ENCODE measurements at regions not wholly inside any gene's neighbourhood (a gene's known extent, or its start where the extent isn't known, plus 50 kb on each side); places are given as distances from the start of the nearest gene placed in this dataset.
A peak's percentile ranks its signal among the peaks of the same experiment; 100 is the strongest.

DNA sequence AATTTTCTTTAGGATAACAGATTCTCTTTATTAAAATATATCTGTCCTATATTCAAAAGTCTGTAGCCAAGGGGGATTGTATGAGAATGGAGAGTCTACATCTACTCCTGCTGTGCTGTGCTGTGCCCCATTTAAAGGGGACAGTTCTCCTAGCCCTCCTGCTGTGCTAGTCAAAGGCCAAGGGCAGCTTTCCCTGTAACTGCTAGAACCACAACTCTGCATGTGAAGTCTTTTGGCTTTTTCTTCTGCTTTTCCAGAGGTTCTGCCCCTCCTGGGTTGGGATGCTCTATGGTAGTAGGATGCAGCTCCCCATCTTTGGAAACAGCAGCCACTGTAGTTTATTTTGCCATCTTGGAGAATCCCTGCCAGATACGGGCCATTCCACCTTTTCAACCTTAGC, 197.5 kb upstream of the JUN start:
- FAIRE-seq (no peak), DNase-seq (ENCODE audit: low read depth) (no peak)
- Histone ChIP-seq H3K4me3 (ENCODE audit: low read depth, low read length) (no peak overlapping the region), H3K27me3 (ENCODE audit: control insufficient read depth, insufficient read depth, low read length) (no peaks in the 10 kb centered on the region), H3K36me3 (ENCODE audit: control insufficient read depth, insufficient read depth, low read length) (no peaks in the 10 kb centered on the region)
- TF ChIP-seq CTCF (IDR thresholded peaks at IDR 0.05; ENCODE audit: insufficient read depth, low read length, severe bottlenecking): no peak

DNA sequence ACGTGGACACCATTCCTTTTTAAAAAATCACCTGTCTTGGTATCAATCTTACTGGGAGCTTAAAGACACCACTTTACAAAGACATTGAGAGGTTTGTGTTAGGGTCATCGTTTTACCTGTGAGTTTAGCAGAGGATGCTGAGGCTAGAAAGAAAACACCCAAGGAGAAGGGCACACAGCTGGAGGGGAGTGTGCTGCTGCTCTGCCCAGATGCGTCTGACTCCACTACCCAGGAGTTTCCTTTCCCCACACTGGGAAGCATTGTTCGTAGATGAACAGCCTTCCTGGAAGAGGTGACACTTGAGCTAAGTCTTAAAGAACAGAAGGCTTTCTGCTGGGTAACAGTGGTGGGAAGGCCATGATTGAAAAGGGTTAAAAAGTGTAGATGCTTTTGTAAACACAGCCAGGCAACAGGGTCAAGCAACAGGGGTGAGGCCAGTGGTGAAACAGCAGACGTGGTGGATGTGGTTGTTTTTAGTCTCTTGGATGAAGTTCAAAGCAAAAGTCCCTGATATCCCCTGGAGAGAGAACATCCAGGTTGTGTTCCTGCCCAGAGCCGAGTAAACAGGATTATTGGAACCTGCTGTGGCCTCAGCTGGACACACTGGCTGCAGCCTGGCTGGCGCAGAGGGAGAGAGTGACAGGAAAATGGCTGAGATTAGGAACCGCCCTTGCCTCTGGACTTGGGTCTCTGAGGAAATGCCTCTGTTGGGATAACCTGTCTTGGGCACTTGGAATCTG, 198.6 kb upstream of the JUN start:
- Histone ChIP-seq H3K27me3 (ENCODE audit: control insufficient read depth, insufficient read depth, low read length) (no peaks in the 10 kb centered on the region), H3K36me3 (ENCODE audit: control insufficient read depth, insufficient read depth, low read length) (no peaks in the 10 kb centered on the region), H3K4me3 (ENCODE audit: low read depth, low read length) (no peak overlapping the region)
- peak; percentile 43 for FAIRE-seq
- DNase-seq (ENCODE audit: low read depth): no peak
- TF ChIP-seq CTCF (IDR thresholded peaks at IDR 0.05; ENCODE audit: insufficient read depth, low read length, severe bottlenecking): no peak

GRCh38 chr1:58983162-58983561, 199.3 kb upstream of the JUN start:
- Histone ChIP-seq H3K4me3 (ENCODE audit: low read depth, low read length) (no peak overlapping the region), H3K27me3 (ENCODE audit: control insufficient read depth, insufficient read depth, low read length) (no peaks in the 10 kb centered on the region), H3K36me3 (ENCODE audit: control insufficient read depth, insufficient read depth, low read length) (no peaks in the 10 kb centered on the region)
- DNase-seq (ENCODE audit: low read depth) (no peak), FAIRE-seq (no peak)
- TF ChIP-seq CTCF (IDR thresholded peaks at IDR 0.05; ENCODE audit: insufficient read depth, low read length, severe bottlenecking): no peak

GRCh38 chr1:58983633-58984245, 199.9 kb upstream of the JUN start:
- TF ChIP-seq CTCF (IDR thresholded peaks at IDR 0.05; ENCODE audit: insufficient read depth, low read length, severe bottlenecking): no peak
- no peak for FAIRE-seq
- no peaks in the 10 kb centered on the region for H3K27me3 ChIP-seq (ENCODE audit: control insufficient read depth, insufficient read depth, low read length)
- DNase-seq (ENCODE audit: low read depth): no peak
- no peaks in the 10 kb centered on the region for H3K36me3 ChIP-seq (ENCODE audit: control insufficient read depth, insufficient read depth, low read length)
- H3K4me3 ChIP-seq (ENCODE audit: low read depth, low read length): no peak overlapping the region

DNA sequence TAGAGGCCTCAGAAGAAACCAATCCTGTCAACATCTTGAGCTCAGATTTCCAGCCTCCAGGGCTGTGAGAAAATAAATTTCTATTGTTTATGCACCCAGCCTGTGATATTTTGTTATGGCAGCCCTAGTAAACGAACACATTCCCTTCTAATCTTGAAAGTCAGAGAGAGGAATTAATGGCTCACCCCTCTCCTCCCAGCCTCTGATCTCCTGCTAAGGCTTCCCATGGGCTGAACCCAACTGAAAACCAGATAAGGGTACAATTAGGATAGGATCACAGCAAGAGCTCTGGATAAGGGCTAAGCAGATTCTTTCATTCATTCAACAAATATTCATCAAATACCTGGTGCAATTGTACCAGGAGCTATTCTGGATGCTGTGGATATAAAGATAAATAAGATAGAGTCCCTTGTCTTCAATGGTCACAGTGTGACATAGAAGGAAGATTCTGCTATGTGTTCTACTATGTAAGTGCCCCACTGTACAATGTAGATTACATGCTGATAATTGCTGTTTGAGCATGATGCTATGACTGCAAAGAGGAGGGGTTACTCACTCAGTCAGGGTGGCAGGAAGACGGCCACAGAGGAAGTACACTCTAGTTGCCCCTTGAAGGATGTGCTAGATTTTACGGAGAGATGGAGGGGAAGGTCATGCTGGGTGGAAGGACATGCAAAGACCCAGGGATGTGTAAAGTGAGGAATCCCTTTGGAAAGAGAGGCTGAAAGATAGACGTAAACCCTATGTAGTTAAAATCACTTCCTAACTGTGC, 203.3 kb upstream of the JUN start:
- FAIRE-seq: no peak
- Histone ChIP-seq H3K27me3 (ENCODE audit: control insufficient read depth, insufficient read depth, low read length) (no peaks in the 10 kb centered on the region), H3K36me3 (ENCODE audit: control insufficient read depth, insufficient read depth, low read length) (no peaks in the 10 kb centered on the region), H3K4me3 (ENCODE audit: low read depth, low read length) (no peak overlapping the region)
- DNase-seq (ENCODE audit: low read depth): no peak
- TF ChIP-seq CTCF (IDR thresholded peaks at IDR 0.05; ENCODE audit: insufficient read depth, low read length, severe bottlenecking): no peak
